ENCODE measurements at regions not wholly inside any gene's neighbourhood (a gene's known extent, or its start where the extent isn't known, plus 50 kb on each side); places are given as distances from the start of the nearest gene placed in this dataset.

DNA sequence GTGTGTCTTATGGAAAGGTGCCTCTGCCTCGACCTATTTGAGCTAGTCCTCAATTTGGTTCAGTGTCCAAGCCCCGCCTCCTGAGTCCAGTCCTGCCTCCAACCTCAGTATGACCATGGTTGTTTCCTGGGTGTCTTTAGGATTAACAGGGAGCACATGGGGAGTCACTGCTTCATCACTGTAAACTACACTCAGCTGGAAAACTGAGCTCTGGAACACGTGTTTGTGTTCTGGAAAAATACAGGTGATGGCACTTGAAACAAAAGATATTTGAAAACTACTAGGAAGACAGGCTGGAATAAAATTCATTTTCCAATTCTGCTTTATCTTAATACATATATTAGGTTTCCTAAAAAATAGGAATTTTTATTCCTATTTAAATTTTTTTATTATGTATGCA, 1187.3 kb upstream of the TMEM132C start:
- no peak overlapping the region for H3K27ac ChIP-seq
- DNase-seq (ENCODE audit: low read depth, low spot score): no peak

DNA sequence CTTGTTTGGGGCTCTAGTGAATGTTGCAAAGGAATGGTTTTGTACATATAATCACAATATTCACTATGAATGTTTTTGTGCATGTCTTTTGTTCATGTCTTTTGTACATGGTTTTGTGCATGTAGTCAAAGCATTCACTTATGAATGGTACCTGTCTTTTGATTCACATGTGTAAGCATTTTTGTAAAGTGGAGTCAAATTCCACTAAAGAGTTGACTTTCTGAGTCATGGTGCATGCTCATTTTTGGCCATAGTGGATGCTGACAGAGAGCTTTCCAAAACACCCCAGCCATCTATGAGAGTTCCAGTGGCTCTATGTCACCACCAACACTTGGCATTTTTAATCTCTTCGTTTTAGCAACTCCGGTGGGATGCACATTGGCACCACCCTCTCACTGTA, 1185.9 kb upstream of the TMEM132C start:
- no peak for DNase-seq (ENCODE audit: low read depth, low spot score)
- H3K27ac ChIP-seq: no peak overlapping the region

GRCh38 chr12:127083008-127083949, 1183.7 kb upstream of the TMEM132C start:
- peak; percentile 24 for DNase-seq (ENCODE audit: low read depth, low spot score)
- H3K27ac ChIP-seq: peak overlapping the region; percentile 37

DNA sequence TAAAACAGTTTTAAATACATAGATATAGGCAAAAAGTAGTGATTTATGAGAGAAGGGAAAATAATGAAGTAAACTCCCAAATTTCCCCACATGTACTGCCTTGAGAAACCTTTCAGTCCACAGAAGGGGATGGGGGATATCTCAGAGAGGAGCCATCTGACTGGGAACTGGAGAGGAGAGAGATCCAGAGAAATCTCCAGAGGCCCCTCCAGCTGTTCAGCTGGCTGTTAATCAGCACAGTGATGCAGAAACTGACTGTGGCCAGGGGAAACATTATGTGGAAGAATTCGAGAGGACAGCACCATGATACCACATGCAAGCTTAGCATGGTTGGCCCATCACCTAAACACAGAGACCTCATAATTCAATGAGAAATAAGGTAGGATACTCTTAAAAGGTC, 1165.9 kb upstream of the TMEM132C start:
- DNase-seq (ENCODE audit: low read depth, low spot score): no peak
- no peak overlapping the region for H3K27ac ChIP-seq

DNA sequence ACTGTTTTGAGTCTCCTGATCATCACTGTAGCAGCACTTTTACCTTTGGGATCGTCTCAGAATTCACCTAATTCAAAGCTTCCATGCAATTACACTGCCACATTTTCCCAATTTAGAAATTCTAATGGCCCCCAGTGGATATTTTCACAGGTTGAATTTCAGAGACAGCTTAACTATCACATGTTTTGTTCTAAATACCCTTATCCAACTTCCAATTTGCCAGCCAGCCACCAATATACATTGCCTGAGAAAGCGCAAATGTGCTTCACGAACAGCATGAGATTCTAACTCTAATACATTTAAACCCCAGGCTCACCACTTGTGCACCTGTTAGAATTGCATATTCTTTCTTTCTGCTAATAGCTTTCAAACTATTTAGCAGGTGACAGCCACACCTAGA, 1160.9 kb upstream of the TMEM132C start:
- H3K27ac ChIP-seq: no peak overlapping the region
- no peak for DNase-seq (ENCODE audit: low read depth, low spot score)

DNA sequence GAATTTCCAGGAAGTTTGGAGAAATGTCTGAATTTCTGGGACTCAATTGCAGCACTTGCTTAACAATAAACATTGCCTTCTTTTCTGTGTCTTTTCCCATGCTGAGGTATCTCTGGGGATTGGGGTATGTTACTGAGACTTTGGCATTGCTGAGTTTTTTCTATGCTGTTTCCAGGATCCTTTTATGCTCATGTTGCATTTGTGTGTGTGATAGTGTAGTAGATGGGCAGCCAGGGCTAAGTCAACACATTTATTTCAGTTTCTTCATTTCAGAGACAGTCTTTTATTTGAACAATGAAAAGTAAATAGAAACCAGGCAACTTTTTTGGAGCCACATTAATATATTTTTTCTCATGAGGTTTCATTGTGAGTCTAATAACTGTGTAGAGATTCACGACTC, 1160.3 kb upstream of the TMEM132C start:
- no peak overlapping the region for H3K27ac ChIP-seq
- DNase-seq (ENCODE audit: low read depth, low spot score): no peak

DNA sequence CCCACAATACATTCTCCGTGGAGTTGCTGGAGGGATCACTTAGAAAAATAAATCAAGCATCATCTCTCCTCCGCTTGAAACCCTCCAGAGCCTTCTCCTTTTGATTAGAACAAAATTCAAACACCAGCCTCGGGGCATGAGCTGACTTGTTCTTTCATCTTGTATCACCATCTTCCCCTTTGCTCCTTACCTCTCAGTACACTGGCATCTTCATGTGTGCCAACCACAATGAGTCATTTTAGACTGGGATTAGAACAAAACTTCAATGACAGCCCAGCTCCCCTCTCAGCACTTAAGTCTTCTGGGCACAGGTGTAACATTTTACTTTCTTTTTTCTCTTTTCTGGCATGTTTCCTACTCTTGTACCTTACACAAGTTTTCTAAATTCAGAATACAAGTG, 1159.2 kb upstream of the TMEM132C start:
- H3K27ac ChIP-seq: peak overlapping the region; percentile 40

DNA sequence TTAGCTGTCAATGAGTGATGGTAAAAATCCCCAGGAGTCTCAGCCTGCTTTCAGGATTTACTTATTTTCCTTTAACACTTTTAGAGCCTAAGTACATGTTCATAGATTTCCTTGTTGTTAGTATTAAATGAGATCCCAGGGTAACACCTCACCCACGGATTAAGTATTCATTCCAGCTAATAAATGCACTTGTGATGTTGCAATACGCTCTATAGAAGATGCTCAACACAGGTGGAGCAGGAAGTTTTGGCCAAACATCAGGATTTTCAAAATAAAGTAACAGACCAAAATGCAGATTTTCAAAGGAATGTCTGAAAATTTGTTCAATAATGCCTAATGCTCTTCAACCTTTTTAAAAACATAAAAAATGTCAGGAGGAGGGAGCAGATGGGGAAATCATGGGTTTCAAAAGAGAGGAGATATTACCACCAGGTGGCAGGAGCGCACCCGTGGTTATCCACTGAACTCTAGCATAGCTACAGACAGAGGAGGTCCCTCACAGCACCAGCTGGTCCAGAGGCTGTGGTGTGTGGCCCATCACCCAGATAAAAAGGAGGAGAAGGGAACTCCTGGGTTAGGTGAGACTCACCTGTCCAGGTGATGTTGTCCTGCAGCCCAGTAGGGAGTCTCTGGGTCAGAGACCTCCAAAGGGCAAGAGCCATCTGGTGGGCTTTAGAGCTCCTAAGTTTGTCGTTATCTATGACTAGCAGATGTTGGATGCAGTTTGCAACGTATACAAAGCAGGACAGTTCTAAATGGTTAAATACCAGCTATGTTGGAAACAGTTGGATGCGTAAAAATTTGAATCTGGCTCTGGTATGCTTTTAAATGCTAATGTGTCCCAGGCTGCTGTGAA, 1158.4 kb upstream of the TMEM132C start:
- peak overlapping the region; percentile 40 for H3K27ac ChIP-seq
- DNase-seq (ENCODE audit: low read depth, low spot score): no peak

More for the DNA sequence above, 1159.2 kb upstream of the TMEM132C start:
- DNase-seq (ENCODE audit: low read depth, low spot score): peak; percentile 76

DNA sequence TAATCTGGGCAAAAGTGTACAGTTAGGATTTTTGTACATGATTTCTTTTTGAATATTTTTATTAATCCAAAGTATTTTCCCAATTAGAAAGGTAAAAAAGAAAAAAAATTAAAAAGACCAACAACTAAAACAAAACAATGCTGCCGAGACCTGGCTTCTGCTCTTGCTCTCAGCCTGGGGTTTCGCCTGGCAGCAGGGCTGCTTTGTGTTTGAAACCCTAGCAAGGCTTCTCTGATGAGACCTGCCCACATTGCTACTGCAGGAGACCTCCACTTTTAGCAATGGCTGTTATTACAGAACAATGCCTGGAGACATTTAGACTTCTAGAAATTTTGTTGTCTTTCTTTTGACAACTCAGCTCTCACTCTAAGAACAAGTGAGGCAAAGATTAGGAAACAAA, 1153.0 kb upstream of the TMEM132C start:
- no peak overlapping the region for H3K27ac ChIP-seq
- DNase-seq (ENCODE audit: low read depth, low spot score): no peak

DNA sequence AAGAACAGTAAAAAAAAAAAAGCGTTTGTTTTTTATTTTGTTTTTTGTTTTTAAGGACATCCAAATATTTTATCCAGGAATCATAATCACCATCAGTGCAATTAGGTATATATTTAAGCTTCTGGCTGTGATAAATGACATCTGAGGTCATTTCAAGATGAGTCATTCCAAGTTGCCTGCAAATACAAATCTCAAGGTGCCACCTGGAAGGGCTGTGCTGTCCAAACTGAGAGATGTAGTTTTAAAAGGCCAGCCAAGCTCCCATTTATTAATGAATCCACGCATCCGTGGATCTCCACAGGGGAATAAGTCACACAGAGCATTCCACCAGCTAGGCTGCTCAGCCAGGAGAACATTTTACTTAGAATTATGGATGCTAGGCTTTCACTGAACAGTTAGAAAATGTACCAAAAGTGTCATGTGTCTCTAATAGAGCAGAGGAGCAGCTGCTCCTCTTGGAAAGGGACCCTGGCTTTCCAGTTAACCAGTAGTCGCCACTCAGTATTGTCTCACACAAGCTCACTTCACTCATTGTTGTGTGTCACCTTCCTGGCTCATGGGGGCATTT, 1151.4 kb upstream of the TMEM132C start:
- no peak for DNase-seq (ENCODE audit: low read depth, low spot score)
- H3K27ac ChIP-seq: no peak overlapping the region

DNA sequence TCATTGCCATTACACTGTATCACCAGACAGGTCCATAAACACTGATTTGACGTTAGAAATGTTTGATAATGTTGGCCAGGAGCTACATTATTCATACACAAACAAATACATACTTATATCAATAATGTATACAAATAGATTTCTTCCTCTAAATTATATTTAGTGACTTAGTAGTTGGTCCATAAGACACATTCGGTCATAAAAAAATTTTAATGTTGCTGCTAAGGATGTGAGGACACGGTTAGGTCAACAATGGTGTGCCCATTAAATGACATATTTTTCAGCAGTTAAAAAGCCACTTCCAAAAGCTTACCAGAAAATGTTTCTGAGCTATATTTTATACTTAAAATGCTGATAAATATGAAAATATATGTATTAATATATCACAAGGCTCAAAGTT, 1148.7 kb upstream of the TMEM132C start:
- no peak overlapping the region for H3K27ac ChIP-seq
- no peak for DNase-seq (ENCODE audit: low read depth, low spot score)

DNA sequence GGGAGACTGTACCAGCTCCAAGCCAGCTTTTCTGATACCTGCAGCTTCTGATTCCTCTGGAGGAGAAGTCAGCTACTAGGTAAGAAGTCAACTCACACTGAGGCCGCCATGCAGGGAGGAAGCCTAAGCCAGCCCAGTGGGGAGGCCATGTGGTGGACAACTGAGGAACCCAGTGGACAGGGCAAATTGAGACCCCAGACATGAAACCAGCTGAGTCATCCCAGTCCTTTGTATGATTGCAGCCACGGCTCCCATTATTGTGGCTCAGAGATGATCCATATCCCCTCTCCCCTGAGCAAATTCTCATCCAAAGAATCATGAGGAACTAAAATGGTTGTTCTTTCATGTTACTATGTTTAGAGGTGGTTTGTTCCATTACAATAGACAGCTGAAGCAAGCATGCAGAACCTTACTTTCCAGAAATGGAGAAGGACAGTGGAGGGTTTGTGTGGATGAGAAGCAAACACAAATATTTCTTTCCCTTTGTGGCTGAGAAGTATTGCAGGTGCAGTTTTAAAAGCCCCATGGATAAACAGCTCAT, 1147.3 kb upstream of the TMEM132C start:
- DNase-seq (ENCODE audit: low read depth, low spot score): no peak
- H3K27ac ChIP-seq: no peak overlapping the region

DNA sequence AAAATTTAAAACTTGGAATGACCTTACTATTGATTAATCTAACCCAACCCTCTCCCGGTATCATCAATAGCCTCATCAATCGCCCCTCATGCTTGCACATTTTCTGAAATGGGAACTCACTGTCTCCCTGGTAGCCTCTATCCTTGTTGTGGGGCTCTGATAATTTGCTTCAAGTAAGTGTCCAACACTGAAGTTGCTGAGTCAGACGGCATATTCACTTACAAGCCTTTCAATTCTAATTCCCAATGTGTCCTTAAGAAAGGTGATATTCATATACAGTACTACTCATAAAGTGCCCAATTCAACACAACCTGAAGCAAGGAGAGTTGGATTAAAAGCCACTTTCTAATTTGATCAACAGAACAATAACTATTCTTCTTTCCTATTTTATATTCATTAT, 1146.1 kb upstream of the TMEM132C start:
- DNase-seq (ENCODE audit: low read depth, low spot score): no peak
- H3K27ac ChIP-seq: no peak overlapping the region

- no peak overlapping the region for H3K27ac ChIP-seq
- DNase-seq (ENCODE audit: low read depth, low spot score): no peak
Observed at GRCh38 chr12:127121494-127122084, 1145.4 kb upstream of the TMEM132C start.

GRCh38 chr12:127125607-127126259, 1141.2 kb upstream of the TMEM132C start:
- DNase-seq (ENCODE audit: low read depth, low spot score): peak; percentile 99
- peak overlapping the region; percentile 98 for H3K27ac ChIP-seq

DNA sequence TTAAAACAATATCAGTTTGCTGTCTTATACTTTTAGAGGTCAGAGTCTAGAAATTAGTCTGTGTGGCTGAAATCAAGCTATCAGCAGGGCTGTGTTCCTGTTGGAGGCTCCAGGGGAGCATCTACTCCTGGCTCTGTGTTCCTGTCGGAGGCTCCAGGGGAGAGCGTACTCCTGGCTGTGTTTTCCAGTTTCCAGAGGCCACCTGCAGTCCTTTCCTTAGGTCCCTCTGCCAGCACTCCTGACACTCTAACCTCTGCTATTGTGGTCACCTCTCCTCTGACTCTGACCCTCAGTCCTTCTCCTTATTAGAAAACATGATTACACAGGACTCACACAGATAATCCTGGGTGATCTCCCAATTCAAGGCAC, 1140.7 kb upstream of the TMEM132C start:
- DNase-seq (ENCODE audit: low read depth, low spot score): no peak
- H3K27ac ChIP-seq: peak overlapping the region; percentile 98

DNA sequence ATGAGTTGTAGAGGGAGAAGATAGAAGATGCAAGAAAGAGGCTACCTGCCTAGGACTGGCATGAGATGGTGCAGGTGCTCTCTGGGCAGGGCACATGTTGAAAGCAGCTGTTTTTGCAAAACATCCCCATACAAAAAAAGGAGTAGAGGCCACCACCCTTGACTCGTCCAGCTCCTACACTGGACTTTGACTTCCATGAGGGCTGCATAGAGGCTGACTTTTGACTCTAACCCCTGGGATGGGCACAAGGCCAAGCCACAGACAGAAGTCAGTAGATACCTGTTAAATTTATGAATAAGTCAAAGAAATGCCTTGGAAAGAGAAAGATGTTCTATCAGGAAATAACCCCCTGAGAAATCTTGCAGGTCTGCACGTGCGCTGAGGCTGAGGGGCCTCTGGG, 1139.1 kb upstream of the TMEM132C start:
- peak overlapping the region; percentile 98 for H3K27ac ChIP-seq
- DNase-seq (ENCODE audit: low read depth, low spot score): no peak

- no peak for DNase-seq (ENCODE audit: low read depth, low spot score)
- no peak overlapping the region for H3K27ac ChIP-seq
Observed at GRCh38 chr12:127130506-127131124, 1136.4 kb upstream of the TMEM132C start.

- no peak overlapping the region for H3K27ac ChIP-seq
- DNase-seq (ENCODE audit: low read depth, low spot score): no peak
Observed at GRCh38 chr12:127133675-127134335, 1133.2 kb upstream of the TMEM132C start.
